OCI-LY7 (cell line): ENCODE measurements at regions not wholly inside any gene's neighbourhood (a gene's known extent, or its start where the extent isn't known, plus 50 kb on each side); places are given as distances from the start of the nearest gene placed in this dataset.

Experiments
- BruUV-seq: library from RNA; stranded (reverse); fragments of 400-500 nt; replicated peaks from 2 replicates; lab custom pipeline; 2021; lab: Mats Ljungman, UMichigan
- CTCF ChIA-PET: fragments of 300-600 bp; sonication (Branson Sonifier 250); formaldehyde crosslinking; loops from one replicate; lab custom pipeline; 2022; ENCODE audit warnings: antibody characterized with exemption; ENCODE audit not compliant: unreplicated experiment; lab: Charles Lee
- POLR2A ChIA-PET: fragments of 300-600 bp; sonication (Branson Sonifier 250); formaldehyde crosslinking; loops from one replicate; lab custom pipeline; 2022; ENCODE audit warnings: antibody characterized with exemption; lab: Charles Lee
- DNase-seq: peaks from one replicate; pipeline ENCODE4 v3.0.0-alpha.2; 2015; ENCODE audit warnings: low spot score
- H2AFZ ChIP-seq: fragments of 200-600 bp; sonication (generic), shearing (Covaris generic); 2 replicates; pipeline ENCODE4 v1.6.1; 2014; ENCODE audit warnings: mild to moderate bottlenecking, antibody characterized with exemption, low read length, moderate library complexity
- H3K27ac ChIP-seq: fragments of 200-600 bp; sonication (generic); 2 replicates; pipeline ENCODE4 v1.5.1; 2014; ENCODE audit warnings: mixed run types, low read depth, mild to moderate bottlenecking, moderate library complexity, low read length, inconsistent platforms; ENCODE audit not compliant: poor library complexity, severe bottlenecking
- H3K36me3 ChIP-seq: fragments of 200-600 bp; sonication (generic); 2 replicates; pipeline ENCODE4 v1.6.1; 2014; ENCODE audit warnings: mild to moderate bottlenecking, antibody characterized with exemption, low read length, moderate library complexity, mixed read lengths; ENCODE audit not compliant: insufficient read depth
- H3K4me1 ChIP-seq: fragments of 200-600 bp; sonication (generic); 2 replicates; pipeline ENCODE4 v1.5.1; 2014; ENCODE audit warnings: mild to moderate bottlenecking, low read length; ENCODE audit not compliant: insufficient read depth, poor library complexity, severe bottlenecking
- H3K4me2 ChIP-seq: fragments of 200-600 bp; sonication (generic); 2 replicates; pipeline ENCODE4 v1.6.1; 2014; ENCODE audit warnings: mild to moderate bottlenecking, low read length
- H3K4me3 ChIP-seq: fragments of 200-600 bp; sonication (generic); 2 replicates; pipeline ENCODE4 v1.5.1; 2014; ENCODE audit warnings: mild to moderate bottlenecking, low read depth, low read length; ENCODE audit not compliant: poor library complexity, severe bottlenecking
- H3K79me2 ChIP-seq: fragments of 200-600 bp; sonication (generic); 2 replicates; pipeline ENCODE4 v1.6.1; 2016; ENCODE audit warnings: low read depth, mild to moderate bottlenecking, low read length, moderate library complexity, mixed read lengths; ENCODE audit not compliant: insufficient read depth
- H3K9me2 ChIP-seq: fragments of 200-600 bp; sonication (generic); 2 replicates; pipeline ENCODE4 v1.6.1; 2016; ENCODE audit warnings: mild to moderate bottlenecking, low read length, mixed read lengths; ENCODE audit not compliant: insufficient read depth
- H3K9me3 ChIP-seq: fragments of 200-600 bp; sonication (generic); 2 replicates; pipeline ENCODE4 v1.6.1; 2014; ENCODE audit warnings: mild to moderate bottlenecking, mixed run types, low read length, mixed read lengths
- H4K20me1 ChIP-seq: fragments of 200-600 bp; sonication (generic); 2 replicates; pipeline ENCODE4 v1.6.1; 2014; ENCODE audit warnings: mild to moderate bottlenecking, antibody characterized with exemption, low read length, moderate library complexity, mixed read lengths; ENCODE audit not compliant: insufficient read depth
- EZH2phosphoT487 ChIP-seq: fragments of 200-600 bp; sonication (generic); IDR thresholded peaks from 2 replicates; pipeline ENCODE4 v1.6.1; 2018; ENCODE audit warnings: low read depth, borderline replicate concordance, mild to moderate bottlenecking, mixed run types, antibody characterized with exemption, low read length, moderate library complexity, mixed read lengths
- intact Hi-C: fragments of 100-400 bp; cut with micrococcal nuclease; formaldehyde crosslinking; loops from one replicate; pipeline ENCODE4 v1.10.0; 2022; ENCODE audit not compliant: unreplicated experiment
- TF ChIP-seq, protein P1 (sequence below): fragments of 200-600 bp; sonication (generic); conservative IDR thresholded peaks from 2 replicates; pipeline ENCODE4 v1.5.1; 2014; ENCODE audit warnings: mild to moderate bottlenecking, antibody characterized with exemption, low read length, moderate library complexity, mixed read lengths

DNA sequence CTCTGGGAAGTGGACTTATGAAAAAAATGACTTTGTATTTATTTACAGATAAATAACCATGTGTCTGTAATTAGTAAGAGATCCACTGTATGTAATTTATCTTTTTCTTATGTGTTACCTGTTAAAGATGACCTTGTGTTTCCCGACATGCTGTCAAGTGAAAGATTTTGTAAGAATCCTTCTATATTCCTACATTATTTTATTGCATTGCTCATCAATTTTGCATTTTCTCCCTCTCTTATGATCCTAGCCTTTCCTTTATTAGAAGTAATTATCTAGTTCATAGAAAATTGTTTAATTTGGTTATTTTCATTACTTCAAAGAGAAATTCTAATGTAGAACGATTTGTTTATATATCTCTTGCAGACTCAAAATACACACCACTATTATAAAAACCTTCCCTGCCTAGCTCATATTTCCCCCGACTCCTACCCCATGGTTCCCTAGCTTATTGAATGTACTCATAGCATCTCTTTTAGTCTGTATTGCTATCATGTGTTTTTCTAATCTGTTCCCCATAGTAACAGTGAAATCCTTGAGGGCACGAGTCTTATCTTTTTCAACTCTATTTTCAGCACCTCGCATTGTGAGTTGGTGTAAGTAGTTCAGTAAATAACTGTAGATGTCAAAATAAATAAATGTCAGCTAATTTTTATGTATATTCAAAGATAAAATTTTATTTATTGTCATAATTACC is 774.4 kb downstream of the HDGFL1 start:
- ChIA-PET POLR2A (no interaction called here), CTCF (no interaction called here)
- intact Hi-C loops, result no loop called here
- H3K79me2 ChIP-seq, result no peaks in the 10 kb centered on the region
- no peaks in the 10 kb centered on the region for H3K4me1 ChIP-seq
- no peak overlapping the region for H3K27ac ChIP-seq
- H3K9me3 ChIP-seq, result no peaks in the 10 kb centered on the region
- no peak for TF ChIP-seq EZH2phosphoT487
- TF ChIP-seq, protein P1, sequence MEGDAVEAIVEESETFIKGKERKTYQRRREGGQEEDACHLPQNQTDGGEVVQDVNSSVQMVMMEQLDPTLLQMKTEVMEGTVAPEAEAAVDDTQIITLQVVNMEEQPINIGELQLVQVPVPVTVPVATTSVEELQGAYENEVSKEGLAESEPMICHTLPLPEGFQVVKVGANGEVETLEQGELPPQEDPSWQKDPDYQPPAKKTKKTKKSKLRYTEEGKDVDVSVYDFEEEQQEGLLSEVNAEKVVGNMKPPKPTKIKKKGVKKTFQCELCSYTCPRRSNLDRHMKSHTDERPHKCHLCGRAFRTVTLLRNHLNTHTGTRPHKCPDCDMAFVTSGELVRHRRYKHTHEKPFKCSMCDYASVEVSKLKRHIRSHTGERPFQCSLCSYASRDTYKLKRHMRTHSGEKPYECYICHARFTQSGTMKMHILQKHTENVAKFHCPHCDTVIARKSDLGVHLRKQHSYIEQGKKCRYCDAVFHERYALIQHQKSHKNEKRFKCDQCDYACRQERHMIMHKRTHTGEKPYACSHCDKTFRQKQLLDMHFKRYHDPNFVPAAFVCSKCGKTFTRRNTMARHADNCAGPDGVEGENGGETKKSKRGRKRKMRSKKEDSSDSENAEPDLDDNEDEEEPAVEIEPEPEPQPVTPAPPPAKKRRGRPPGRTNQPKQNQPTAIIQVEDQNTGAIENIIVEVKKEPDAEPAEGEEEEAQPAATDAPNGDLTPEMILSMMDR, result no peak
- H3K36me3 ChIP-seq, result no peaks in the 10 kb centered on the region
- no peaks in the 10 kb centered on the region for H4K20me1 ChIP-seq
- H3K4me3 ChIP-seq, result no peak overlapping the region
- no peak for DNase-seq
- H3K9me2 ChIP-seq, result no peaks in the 10 kb centered on the region
- BruUV-seq, result no TSS peak
- H2AFZ ChIP-seq, result no peak overlapping the region
- no peak overlapping the region for H3K4me2 ChIP-seq

DNA sequence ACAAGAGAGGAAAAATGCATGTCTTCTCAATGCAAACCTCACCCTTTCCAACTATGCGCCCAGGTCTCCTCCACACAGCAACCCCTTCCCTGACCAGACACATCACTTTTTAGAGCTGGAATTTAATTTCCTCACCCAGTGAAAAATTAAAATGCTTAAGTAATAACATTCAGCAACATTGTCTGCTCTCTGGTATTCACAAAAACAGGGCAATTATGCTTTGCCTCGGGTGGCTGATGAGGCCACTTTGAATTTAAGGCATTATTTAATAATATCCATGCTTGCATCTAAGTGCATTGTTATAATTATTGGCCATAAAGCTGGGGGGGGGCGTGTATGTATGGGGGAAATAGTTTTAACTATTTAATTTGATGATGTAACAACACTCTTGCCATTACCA is 777.8 kb upstream of the NRSN1 start:
- CTCF ChIA-PET, result no interaction called here
- BruUV-seq, result no TSS peak
- Histone ChIP-seq H3K79me2 (no peaks in the 10 kb centered on the region), H3K4me1 (no peaks in the 10 kb centered on the region), H4K20me1 (no peaks in the 10 kb centered on the region), H3K9me2 (no peaks in the 10 kb centered on the region), H3K27ac (no peak overlapping the region), H3K4me3 (no peak overlapping the region), H3K4me2 (no peak overlapping the region), H3K36me3 (no peaks in the 10 kb centered on the region), H2AFZ (no peak overlapping the region), H3K9me3 (no peaks in the 10 kb centered on the region)
- intact Hi-C loops, result no loop called here
- no peak for TF ChIP-seq EZH2phosphoT487
- TF ChIP-seq, protein P1, result no peak
- POLR2A ChIA-PET, result interaction anchor here (0.6 kb wide), 2 partner anchors 402 to 550 kb away, joined by 5 to 6 read pairs; no protein-coding TSS in a partner anchor
- DNase-seq, result no peak

DNA sequence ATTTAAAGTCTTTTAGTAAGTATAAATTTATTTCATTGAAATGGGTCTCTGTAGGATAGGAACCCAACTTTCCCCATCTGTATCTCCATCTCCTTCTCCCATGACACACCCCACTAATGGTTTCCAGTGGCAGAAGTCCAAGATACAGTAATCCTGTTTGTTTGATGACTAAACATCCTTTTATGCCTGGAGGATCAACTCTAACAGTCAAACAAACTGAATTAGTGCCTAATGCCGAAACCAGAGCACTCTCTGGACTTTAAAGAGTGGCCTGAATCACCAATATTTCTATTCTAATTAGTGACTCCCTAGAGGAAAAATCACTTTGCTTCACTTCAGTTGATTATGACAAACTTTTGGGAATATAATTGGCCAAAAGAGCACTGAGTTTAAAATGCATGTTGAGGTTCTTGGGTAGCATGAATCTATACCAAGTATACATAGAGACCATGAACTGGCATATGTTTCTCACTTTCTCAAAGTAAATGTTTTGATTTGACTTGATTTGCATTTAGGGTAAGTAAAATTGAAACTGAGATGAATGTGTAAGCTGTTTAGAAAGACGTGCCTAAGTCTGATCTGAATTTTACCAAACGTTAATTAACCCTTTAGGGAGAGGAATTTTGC is 776.4 kb upstream of the NRSN1 start:
- intact Hi-C loops, result no loop called here
- Histone ChIP-seq H3K4me3 (no peak overlapping the region), H3K4me1 (no peaks in the 10 kb centered on the region), H2AFZ (no peak overlapping the region), H3K9me3 (no peaks in the 10 kb centered on the region), H3K79me2 (no peaks in the 10 kb centered on the region), H4K20me1 (no peaks in the 10 kb centered on the region), H3K36me3 (no peaks in the 10 kb centered on the region), H3K4me2 (no peak overlapping the region), H3K27ac (no peak overlapping the region), H3K9me2 (no peaks in the 10 kb centered on the region)
- POLR2A ChIA-PET, result no interaction called here
- no TSS peak for BruUV-seq
- CTCF ChIA-PET, result no interaction called here
- no peak for TF ChIP-seq EZH2phosphoT487
- TF ChIP-seq, protein P1, result no peak
- no peak for DNase-seq
